C4-2B (cell line): ENCODE measurements at regions not wholly inside any gene's neighbourhood (a gene's known extent, or its start where the extent isn't known, plus 50 kb on each side); places are given as distances from the start of the nearest gene placed in this dataset.

Experiments used
- CTCF ChIP-seq: fragments of 450-650 bp; conservative IDR thresholded peaks from 2 replicates; pipeline ENCODE4 v1.5.1; 2017; ENCODE audit warnings: mild to moderate bottlenecking
- ZFX ChIP-seq: fragments of 450-650 bp; IDR thresholded peaks from 2 replicates; pipeline ENCODE4 v1.6.1; 2017

GRCh38 chr6:40896696-40897095 is 142.3 kb downstream of the UNC5CL start:
- no peak for TF ChIP-seq CTCF
- TF ChIP-seq ZFX: no peak
